Heart left ventricle (tissue), 16 donors: ENCODE measurements at regions not wholly inside any gene's neighbourhood (a gene's known extent, or its start where the extent isn't known, plus 50 kb on each side); places are given as distances from the start of the nearest gene placed in this dataset.

Experiments
- ATAC-seq, 4 donors: fragments of 200-7000 bp; cut with Tn5 transposase; one replicate each; pipeline ENCODE4 v1.9.1; 2020 to 2022; ENCODE audit warnings: moderate library complexity in 4 of 4, mild to moderate bottlenecking in 3 of 4, moderate number of reproducible peaks in 1 of 4
- DNase-seq, 5 donors: peaks; one replicate each; pipeline ENCODE4 v3.0.0-alpha.2; 2020
- H3K27ac ChIP-seq, 12 donors: fragments of 200-600 bp; sonication (generic) in 4 of 12; one replicate each; pipeline versions ENCODE4 v1.5.0 to v1.8.0; 2016 to 2022; ENCODE audit warnings: mild to moderate bottlenecking in 2 of 12
- H3K27me3 ChIP-seq, 9 donors: fragments of 200-600 bp; sonication (generic) in 2 of 9; one replicate each; pipeline versions ENCODE4 v1.5.1 to v1.8.0; 2016 to 2022; ENCODE audit warnings: mild to moderate bottlenecking in 3 of 9
- H3K36me3 ChIP-seq, 9 donors: fragments of 200-600 bp; sonication (generic) in 2 of 9; one replicate each; pipeline versions ENCODE4 v1.5.0 to v1.8.0; 2018 to 2022; ENCODE audit warnings: mild to moderate bottlenecking in 2 of 9
- H3K4me1 ChIP-seq, 12 donors: fragments of 200-600 bp; sonication (generic) in 4 of 12; one replicate each; pipeline versions ENCODE4 v1.5.0 to v1.8.0; 2016 to 2022; ENCODE audit warnings: mild to moderate bottlenecking in 3 of 12
- H3K4me3 ChIP-seq, 12 donors: fragments of 200-600 bp; sonication (generic) in 4 of 12; one replicate each; pipeline versions ENCODE4 v1.5.0 to v1.8.0; 2017 to 2022; ENCODE audit warnings: mild to moderate bottlenecking in 9 of 12, moderate library complexity in 4 of 12
- H3K9me3 ChIP-seq, 12 donors: fragments of 200-600 bp; sonication (generic) in 4 of 12; one replicate each; pipeline versions ENCODE4 v1.5.0 to v1.8.0; 2016 to 2022; ENCODE audit warnings: mild to moderate bottlenecking in 1 of 12
- POLR2A ChIP-seq, 2 donors: fragments of 450-650 bp; IDR thresholded peaks; one replicate each; pipeline ENCODE4 v1.6.1; 2017; ENCODE audit warnings: antibody characterized with exemption in 2 of 2, mild to moderate bottlenecking in 2 of 2, moderate library complexity in 2 of 2
- WGBS, 4 donors: extraction: QIAGEN DNeasy Blood & Tissue Kit in 2 of 4; methylation state at CpG; one replicate each; pipeline versions ENCODE4 v1.1.5 to v1.1.7; 2013 to 2018; 5-methylcytosine and 5-hydroxymethylcytosine counted together
- intact Hi-C, 10 donors: fragments of 100-400 bp; cut with DNase I; formaldehyde crosslinking; loops; one replicate each; pipeline versions ENCODE4 v1.11.1 to v1.14.2; 2022
- TF ChIP-seq, protein P1 (sequence below), 12 donors: fragments of 200-600 bp; sonication (generic) in 4 of 12; IDR thresholded peaks; one replicate each; pipeline versions ENCODE4 v1.5.0 to v1.8.0; 2018 to 2022; ENCODE audit warnings: antibody characterized with exemption in 12 of 12, mild to moderate bottlenecking in 5 of 12
- donor health status: ischemic (EF 13 %, LVEDD 7.1; RV severe dilation, severe dysfunction).
- donor health status: healthy with polysubstance abuse.
- donor health status: DM: no; HTN: yes; CAD: no.
- donor health status: DM: no; HTN: no; CAD: no.
- donor health status: ischemic (EF 25% LVEDD 6.9; RV normal size, moderate dysfunction).
- donor health status: ischemic (EF 25% LVEDD 5.7; RV mildly dilated, moderate dysfunction).
- donor health status: healthy.
- donor health status: DM: yes; HTN: yes; CAD: no.
- donor health status: ischemic (EF 35%, LVEDD 5.7; RV mildly dilated, moderate dysfunction).
- donor health status: nonischemic (EF 11% LVEDD 7.7; RV severe dilation, severe dysfunction).
- donor health status: DM: yes; HTN: yes; CAD: no.
- donor health status: PGD.
- donor health status: ischemic (EF 29% LVEDD 5.4; RV normal size, mild dysfunction).
- donor health status: nonischemic (EF 23%, LVEDD 6.1; RV moderate dilation, normal function).

GRCh38 chr20:50291254-50292078, 100.8 kb downstream of the CEBPB start:
- peaks cover 0 to 46% (median 21%) of the 10 kb centered on the region in 12 donors for H3K4me1 ChIP-seq
- DNase-seq (peak in 2 of 5 donors; percentile 23 to 25), ATAC-seq (no peak)
- H3K9me3 ChIP-seq = no peaks in the 10 kb centered on the region
- TF ChIP-seq, protein P1, sequence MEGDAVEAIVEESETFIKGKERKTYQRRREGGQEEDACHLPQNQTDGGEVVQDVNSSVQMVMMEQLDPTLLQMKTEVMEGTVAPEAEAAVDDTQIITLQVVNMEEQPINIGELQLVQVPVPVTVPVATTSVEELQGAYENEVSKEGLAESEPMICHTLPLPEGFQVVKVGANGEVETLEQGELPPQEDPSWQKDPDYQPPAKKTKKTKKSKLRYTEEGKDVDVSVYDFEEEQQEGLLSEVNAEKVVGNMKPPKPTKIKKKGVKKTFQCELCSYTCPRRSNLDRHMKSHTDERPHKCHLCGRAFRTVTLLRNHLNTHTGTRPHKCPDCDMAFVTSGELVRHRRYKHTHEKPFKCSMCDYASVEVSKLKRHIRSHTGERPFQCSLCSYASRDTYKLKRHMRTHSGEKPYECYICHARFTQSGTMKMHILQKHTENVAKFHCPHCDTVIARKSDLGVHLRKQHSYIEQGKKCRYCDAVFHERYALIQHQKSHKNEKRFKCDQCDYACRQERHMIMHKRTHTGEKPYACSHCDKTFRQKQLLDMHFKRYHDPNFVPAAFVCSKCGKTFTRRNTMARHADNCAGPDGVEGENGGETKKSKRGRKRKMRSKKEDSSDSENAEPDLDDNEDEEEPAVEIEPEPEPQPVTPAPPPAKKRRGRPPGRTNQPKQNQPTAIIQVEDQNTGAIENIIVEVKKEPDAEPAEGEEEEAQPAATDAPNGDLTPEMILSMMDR (IDR thresholded peaks at IDR 0.05) = no peak
- TF ChIP-seq POLR2A (IDR thresholded peaks at IDR 0.05) = no peak
- 78 to 86% (median 82%) methylated on average over 15 to 16 of the region's 16 CpGs for WGBS, 4 donors
- no peaks in the 10 kb centered on the region for H3K27me3 ChIP-seq
- no peaks in the 10 kb centered on the region for H3K36me3 ChIP-seq
- H3K27ac ChIP-seq = peak overlapping the region in 9 of 12 donors; percentile 41 to 86 (median 75)
- H3K4me3 ChIP-seq = no peak overlapping the region
- intact Hi-C loops = no loop called here

DNA sequence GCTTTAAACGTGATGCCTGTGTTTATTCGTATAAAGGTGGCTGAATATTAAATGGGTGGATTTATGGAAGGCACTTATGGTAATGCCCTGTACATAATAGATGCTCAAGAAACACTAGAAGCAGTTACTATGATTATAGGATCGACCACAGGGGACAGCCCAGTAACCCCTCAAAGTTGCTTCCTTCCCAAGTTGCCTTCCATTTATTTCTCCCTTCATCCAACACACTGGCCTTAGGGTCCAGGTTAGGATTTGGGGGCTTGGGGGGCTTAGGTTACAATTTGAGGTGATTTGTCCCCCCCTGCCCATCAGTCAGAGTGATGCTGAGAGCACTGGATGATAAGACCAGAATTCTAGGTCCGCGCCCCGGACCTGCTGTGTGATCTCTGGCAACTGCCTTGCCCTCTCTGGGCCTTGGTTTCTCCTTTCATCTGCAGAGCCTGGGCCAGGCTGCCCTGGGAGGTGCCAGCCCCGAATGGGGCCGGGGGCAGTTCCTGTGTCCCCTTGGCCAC, 101.5 kb downstream of the CEBPB start:
- H3K36me3 ChIP-seq = no peaks in the 10 kb centered on the region
- intact Hi-C loops = no loop called here
- ATAC-seq = no peak
- no peak overlapping the region for H3K4me3 ChIP-seq
- H3K4me1 ChIP-seq = peaks cover 0 to 46% (median 16%) of the 10 kb centered on the region in 12 donors
- WGBS, 4 donors = 51 to 76% (median 63%) methylated on average over 5 to 8 of the region's 8 CpGs
- H3K27me3 ChIP-seq = no peaks in the 10 kb centered on the region
- no peak for TF ChIP-seq POLR2A (IDR thresholded peaks at IDR 0.05)
- TF ChIP-seq, protein P1 (IDR thresholded peaks at IDR 0.05) = no peak
- no peaks in the 10 kb centered on the region for H3K9me3 ChIP-seq
- DNase-seq = no peak
- peak overlapping the region in 11 of 12 donors; percentile 41 to 86 (median 70) for H3K27ac ChIP-seq

- Histone ChIP-seq H3K4me1 (peaks cover 0 to 48% (median 16%) of the 10 kb centered on the region in 12 donors), H3K27me3 (no peaks in the 10 kb centered on the region), H3K9me3 (no peaks in the 10 kb centered on the region), H3K36me3 (no peaks in the 10 kb centered on the region), H3K27ac (peak overlapping the region in 11 of 12 donors; percentile 41 to 86 (median 75)), H3K4me3 (no peak overlapping the region)
- WGBS, 4 donors = 40 to 45% (median 43%) methylated on average over 21 to 26 of the region's 26 CpGs
- DNase-seq (peak; percentile 88 to 97 (median 94)), ATAC-seq (peak; percentile 61 to 91 (median 86))
- intact Hi-C loops = no loop called here
- TF ChIP-seq, protein P1 (IDR thresholded peaks at IDR 0.05) = no peak
- no peak for TF ChIP-seq POLR2A (IDR thresholded peaks at IDR 0.05)
Measured at GRCh38 chr20:50292591-50293283, 102.1 kb downstream of the CEBPB start.
